Liver (tissue), 3 donors: ENCODE measurements at regions not wholly inside any gene's neighbourhood (a gene's known extent, or its start where the extent isn't known, plus 50 kb on each side); places are given as distances from the start of the nearest gene placed in this dataset.

Experiments used
- CTCF ChIP-seq: fragments of 150-350 bp; IDR thresholded peaks from 2 replicates; pipeline ENCODE4 v1.5.1; 2017; ENCODE audit warnings: improper control_type of control experiment, low read depth, low read length; ENCODE audit not compliant: missing input control
- EGR1 ChIP-seq, 2 donors: IDR thresholded peaks; 2 replicates each; pipeline ENCODE4 v1.6.1; 2016 to 2018; ENCODE audit warnings: antibody characterized with exemption in 2 of 2, low read depth in 2 of 2
- GABPA ChIP-seq, 2 donors: IDR thresholded peaks in 1 of 2; conservative IDR thresholded peaks in 1 of 2; 2 replicates each; pipeline ENCODE4 v1.6.1; 2016; ENCODE audit warnings: antibody characterized with exemption in 2 of 2, mild to moderate bottlenecking in 1 of 2, moderate library complexity in 1 of 2
- HNF4G ChIP-seq: IDR thresholded peaks from 2 replicates; pipeline ENCODE4 v1.6.1; 2016; ENCODE audit warnings: antibody characterized with exemption
- JUND ChIP-seq, 2 donors: IDR thresholded peaks; 2 replicates each; pipeline ENCODE4 v1.6.1; 2016; ENCODE audit warnings: antibody characterized with exemption in 2 of 2
- TAF1 ChIP-seq: conservative IDR thresholded peaks from 2 replicates; pipeline ENCODE4 v1.6.1; 2016; ENCODE audit warnings: antibody characterized with exemption, mild to moderate bottlenecking
- YY1 ChIP-seq: IDR thresholded peaks from 2 replicates; pipeline ENCODE4 v1.6.1; 2016; ENCODE audit warnings: antibody characterized with exemption, mild to moderate bottlenecking
- TF ChIP-seq, protein P1 (sequence below): IDR thresholded peaks from 2 replicates; pipeline ENCODE4 v1.6.1; 2016; ENCODE audit warnings: antibody characterized with exemption
- TF ChIP-seq, protein P2 (sequence below): IDR thresholded peaks from 2 replicates; pipeline ENCODE4 v1.6.1; 2016; ENCODE audit warnings: antibody characterized with exemption, mild to moderate bottlenecking
- donor health status: healthy.
- donor health status: healthy.

DNA sequence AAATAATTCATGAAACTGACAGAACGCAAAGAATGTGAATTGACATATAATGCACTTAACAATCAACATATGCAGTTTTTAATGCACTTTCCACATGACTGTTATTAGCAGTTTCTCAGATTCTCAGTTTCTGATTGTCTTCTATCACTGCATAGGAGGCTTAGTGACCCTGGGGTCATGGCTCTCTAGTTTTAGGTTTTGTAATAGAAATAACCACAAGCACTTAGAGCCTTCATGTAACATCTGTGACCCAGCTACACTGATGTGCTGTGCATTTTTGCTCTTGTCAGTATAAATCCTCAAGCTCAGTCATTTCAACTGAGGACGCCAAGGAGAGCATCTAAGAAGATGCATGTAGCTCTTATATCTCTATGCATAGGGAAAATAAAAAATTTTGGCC lies 163.1 kb upstream of the IZUMO3 start:
- no peak for TF ChIP-seq GABPA (IDR thresholded peaks at IDR 0.05 in 1 of 2, conservative IDR thresholded peaks at IDR 0.05 in 1 of 2)
- TF ChIP-seq YY1 = no peak
- TF ChIP-seq TAF1 = no peak
- TF ChIP-seq CTCF = no peak
- TF ChIP-seq, protein P1, sequence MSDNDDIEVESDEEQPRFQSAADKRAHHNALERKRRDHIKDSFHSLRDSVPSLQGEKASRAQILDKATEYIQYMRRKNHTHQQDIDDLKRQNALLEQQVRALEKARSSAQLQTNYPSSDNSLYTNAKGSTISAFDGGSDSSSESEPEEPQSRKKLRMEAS = no peak
- no peak for TF ChIP-seq EGR1 (IDR thresholded peaks at IDR 0.05; ENCODE audit: low read depth in 2 of 2)
- TF ChIP-seq HNF4G = no peak
- TF ChIP-seq, protein P2, sequence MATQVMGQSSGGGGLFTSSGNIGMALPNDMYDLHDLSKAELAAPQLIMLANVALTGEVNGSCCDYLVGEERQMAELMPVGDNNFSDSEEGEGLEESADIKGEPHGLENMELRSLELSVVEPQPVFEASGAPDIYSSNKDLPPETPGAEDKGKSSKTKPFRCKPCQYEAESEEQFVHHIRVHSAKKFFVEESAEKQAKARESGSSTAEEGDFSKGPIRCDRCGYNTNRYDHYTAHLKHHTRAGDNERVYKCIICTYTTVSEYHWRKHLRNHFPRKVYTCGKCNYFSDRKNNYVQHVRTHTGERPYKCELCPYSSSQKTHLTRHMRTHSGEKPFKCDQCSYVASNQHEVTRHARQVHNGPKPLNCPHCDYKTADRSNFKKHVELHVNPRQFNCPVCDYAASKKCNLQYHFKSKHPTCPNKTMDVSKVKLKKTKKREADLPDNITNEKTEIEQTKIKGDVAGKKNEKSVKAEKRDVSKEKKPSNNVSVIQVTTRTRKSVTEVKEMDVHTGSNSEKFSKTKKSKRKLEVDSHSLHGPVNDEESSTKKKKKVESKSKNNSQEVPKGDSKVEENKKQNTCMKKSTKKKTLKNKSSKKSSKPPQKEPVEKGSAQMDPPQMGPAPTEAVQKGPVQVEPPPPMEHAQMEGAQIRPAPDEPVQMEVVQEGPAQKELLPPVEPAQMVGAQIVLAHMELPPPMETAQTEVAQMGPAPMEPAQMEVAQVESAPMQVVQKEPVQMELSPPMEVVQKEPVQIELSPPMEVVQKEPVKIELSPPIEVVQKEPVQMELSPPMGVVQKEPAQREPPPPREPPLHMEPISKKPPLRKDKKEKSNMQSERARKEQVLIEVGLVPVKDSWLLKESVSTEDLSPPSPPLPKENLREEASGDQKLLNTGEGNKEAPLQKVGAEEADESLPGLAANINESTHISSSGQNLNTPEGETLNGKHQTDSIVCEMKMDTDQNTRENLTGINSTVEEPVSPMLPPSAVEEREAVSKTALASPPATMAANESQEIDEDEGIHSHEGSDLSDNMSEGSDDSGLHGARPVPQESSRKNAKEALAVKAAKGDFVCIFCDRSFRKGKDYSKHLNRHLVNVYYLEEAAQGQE = no peak
- no peak for TF ChIP-seq JUND (IDR thresholded peaks at IDR 0.05)
